MM.1S (cell line): ENCODE measurements at regions not wholly inside any gene's neighbourhood (a gene's known extent, or its start where the extent isn't known, plus 50 kb on each side); places are given as distances from the start of the nearest gene placed in this dataset.

Experiments
- DNase-seq: peaks from one replicate; pipeline ENCODE4 v3.0.0-alpha.2; 2015
- H2AFZ ChIP-seq: fragments of 300-600 bp; sonication (generic); 2 replicates; pipeline ENCODE4 v1.6.0; 2016; ENCODE audit warnings: antibody characterized with exemption, low read length
- H3F3A ChIP-seq: fragments of 300-600 bp; sonication (generic); 2 replicates; pipeline ENCODE4 v1.6.1; 2016; ENCODE audit warnings: mild to moderate bottlenecking, antibody characterized with exemption, low read length, moderate library complexity, mixed read lengths; ENCODE audit not compliant: insufficient read depth
- H3K27ac ChIP-seq: fragments of 300-600 bp; sonication (generic); 2 replicates; pipeline ENCODE4 v1.5.1; 2016; ENCODE audit warnings: mild to moderate bottlenecking, low read length
- H3K27me3 ChIP-seq: fragments of 300-600 bp; sonication (generic); replicated peaks from 2 replicates; pipeline ENCODE4 v1.6.0; 2016; ENCODE audit warnings: low read length; ENCODE audit not compliant: insufficient read depth
- H3K36me3 ChIP-seq: fragments of 300-600 bp; sonication (generic); replicated peaks from 2 replicates; pipeline ENCODE4 v1.6.1; 2016; ENCODE audit warnings: mild to moderate bottlenecking, low read length, mixed read lengths; ENCODE audit not compliant: insufficient read depth
- H3K4me1 ChIP-seq: fragments of 300-600 bp; sonication (generic); 2 replicates; pipeline ENCODE4 v1.6.1; 2016; ENCODE audit warnings: low read length, mixed read lengths
- H3K4me2 ChIP-seq: fragments of 300-600 bp; sonication (generic); 2 replicates; pipeline ENCODE4 v1.6.0; 2016; ENCODE audit warnings: low read depth, low read length
- H3K4me3 ChIP-seq: fragments of 300-600 bp; sonication (generic); 2 replicates; pipeline ENCODE4 v1.5.1; 2016; ENCODE audit warnings: low read length, mixed read lengths
- H3K79me2 ChIP-seq: fragments of 300-600 bp; sonication (generic); 2 replicates; pipeline ENCODE4 v1.6.1; 2016; ENCODE audit warnings: mixed run types, low read length, mixed read lengths
- H3K9ac ChIP-seq: fragments of 300-600 bp; sonication (generic); 2 replicates; pipeline ENCODE4 v1.6.1; 2016; ENCODE audit warnings: low read length, mixed read lengths
- H3K9me2 ChIP-seq: fragments of 300-600 bp; sonication (generic); replicated peaks from 2 replicates; pipeline ENCODE4 v1.6.1; 2016; ENCODE audit warnings: mild to moderate bottlenecking, low read length, mixed read lengths; ENCODE audit not compliant: insufficient read depth
- H3K9me3 ChIP-seq: fragments of 300-600 bp; sonication (generic); replicated peaks from 2 replicates; pipeline ENCODE4 v1.6.1; 2016; ENCODE audit warnings: mild to moderate bottlenecking, low read length, mixed read lengths; ENCODE audit not compliant: insufficient read depth
- H4K20me1 ChIP-seq: fragments of 300-600 bp; sonication (generic); 2 replicates; pipeline ENCODE4 v1.6.1; 2016; ENCODE audit warnings: mild to moderate bottlenecking, low read length, moderate library complexity, mixed read lengths; ENCODE audit not compliant: insufficient read depth
- EZH2 ChIP-seq: fragments of 300-600 bp; sonication (generic); optimal IDR thresholded peaks from 2 replicates; pipeline ENCODE3; 2017; ENCODE audit warnings: low read depth, mild to moderate bottlenecking, antibody characterized with exemption, low read length, mixed read lengths
- EZH2phosphoT487 ChIP-seq: fragments of 300-600 bp; sonication (generic); IDR thresholded peaks from 2 replicates; pipeline ENCODE4 v1.6.1; 2018; ENCODE audit warnings: antibody characterized with exemption, low read length
- TF ChIP-seq, protein P1 (sequence below): fragments of 300-600 bp; sonication (generic); IDR thresholded peaks from 2 replicates; pipeline ENCODE4 v1.5.1; 2016; ENCODE audit warnings: antibody characterized with exemption, low read length, mixed read lengths

- Histone ChIP-seq H3K9me3 (no peaks in the 10 kb centered on the region), H3K9ac (no peak overlapping the region), H3K4me3 (no peak overlapping the region), H3K27ac (no peak overlapping the region), H3K79me2 (no peaks in the 10 kb centered on the region), H3K9me2 (no peaks in the 10 kb centered on the region), H3K36me3 (no peaks in the 10 kb centered on the region), H3K27me3 (no peaks in the 10 kb centered on the region), H2AFZ (no peak overlapping the region), H3K4me2 (no peak overlapping the region), H3F3A (no peaks in the 10 kb centered on the region), H3K4me1 (no peaks in the 10 kb centered on the region), H4K20me1 (no peaks in the 10 kb centered on the region)
- no peak for TF ChIP-seq EZH2
- no peak for TF ChIP-seq EZH2phosphoT487
- TF ChIP-seq, protein P1, sequence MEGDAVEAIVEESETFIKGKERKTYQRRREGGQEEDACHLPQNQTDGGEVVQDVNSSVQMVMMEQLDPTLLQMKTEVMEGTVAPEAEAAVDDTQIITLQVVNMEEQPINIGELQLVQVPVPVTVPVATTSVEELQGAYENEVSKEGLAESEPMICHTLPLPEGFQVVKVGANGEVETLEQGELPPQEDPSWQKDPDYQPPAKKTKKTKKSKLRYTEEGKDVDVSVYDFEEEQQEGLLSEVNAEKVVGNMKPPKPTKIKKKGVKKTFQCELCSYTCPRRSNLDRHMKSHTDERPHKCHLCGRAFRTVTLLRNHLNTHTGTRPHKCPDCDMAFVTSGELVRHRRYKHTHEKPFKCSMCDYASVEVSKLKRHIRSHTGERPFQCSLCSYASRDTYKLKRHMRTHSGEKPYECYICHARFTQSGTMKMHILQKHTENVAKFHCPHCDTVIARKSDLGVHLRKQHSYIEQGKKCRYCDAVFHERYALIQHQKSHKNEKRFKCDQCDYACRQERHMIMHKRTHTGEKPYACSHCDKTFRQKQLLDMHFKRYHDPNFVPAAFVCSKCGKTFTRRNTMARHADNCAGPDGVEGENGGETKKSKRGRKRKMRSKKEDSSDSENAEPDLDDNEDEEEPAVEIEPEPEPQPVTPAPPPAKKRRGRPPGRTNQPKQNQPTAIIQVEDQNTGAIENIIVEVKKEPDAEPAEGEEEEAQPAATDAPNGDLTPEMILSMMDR = no peak
- no peak for DNase-seq
These were observed 627.9 kb downstream of the KCTD16 start for GRCh38 chr5:144798595-144798994.

- TF ChIP-seq EZH2 = no peak
- TF ChIP-seq, protein P1 = no peak
- no peak for TF ChIP-seq EZH2phosphoT487
- Histone ChIP-seq H2AFZ (no peak overlapping the region), H3K4me1 (no peaks in the 10 kb centered on the region), H3F3A (no peaks in the 10 kb centered on the region), H3K36me3 (no peaks in the 10 kb centered on the region), H3K27ac (no peak overlapping the region), H3K27me3 (no peaks in the 10 kb centered on the region), H3K4me2 (no peak overlapping the region), H4K20me1 (no peaks in the 10 kb centered on the region), H3K79me2 (no peaks in the 10 kb centered on the region), H3K9me2 (no peaks in the 10 kb centered on the region), H3K9me3 (no peaks in the 10 kb centered on the region), H3K9ac (no peak overlapping the region), H3K4me3 (no peak overlapping the region)
- DNase-seq = no peak
These were observed 624.2 kb downstream of the KCTD16 start for GRCh38 chr5:144794922-144795321.

GRCh38 chr5:144788556-144788955, 617.9 kb downstream of the KCTD16 start:
- no peaks in the 10 kb centered on the region for H4K20me1 ChIP-seq
- no peaks in the 10 kb centered on the region for H3F3A ChIP-seq
- H3K27ac ChIP-seq = no peak overlapping the region
- no peaks in the 10 kb centered on the region for H3K9me3 ChIP-seq
- no peak overlapping the region for H3K4me2 ChIP-seq
- H3K27me3 ChIP-seq = no peaks in the 10 kb centered on the region
- no peak overlapping the region for H3K4me3 ChIP-seq
- no peaks in the 10 kb centered on the region for H3K79me2 ChIP-seq
- H3K9ac ChIP-seq = no peak overlapping the region
- H3K4me1 ChIP-seq = no peaks in the 10 kb centered on the region; the same call in 1 of the 2 replicates
- no peaks in the 10 kb centered on the region for H3K36me3 ChIP-seq
- H3K9me2 ChIP-seq = no peaks in the 10 kb centered on the region
- DNase-seq = no peak
- no peak for TF ChIP-seq EZH2phosphoT487
- TF ChIP-seq, protein P1 = no peak
- no peak for TF ChIP-seq EZH2
- no peak overlapping the region for H2AFZ ChIP-seq
